Gastrocnemius medialis (tissue), 4 donors: ENCODE measurements at regions not wholly inside any gene's neighbourhood (a gene's known extent, or its start where the extent isn't known, plus 50 kb on each side); places are given as distances from the start of the nearest gene placed in this dataset.

Experiments used
- ATAC-seq, 2 donors: fragments of 150-250 bp; one replicate each; pipeline ENCODE4 v1.9.1; 2016
- DNase-seq, 2 donors: peaks; one replicate each; pipeline ENCODE4 v3.0.0-alpha.2; 2019
- H3K27ac ChIP-seq, 4 donors: fragments of 200-600 bp; sonication (generic); 1 replicate in 1 of 4; 2 replicates in 3 of 4; pipeline ENCODE4 v1.5.1; 2016 to 2018; ENCODE audit warnings: mild to moderate bottlenecking in 2 of 4, moderate library complexity in 1 of 4
- H3K27me3 ChIP-seq, 3 donors: fragments of 200-600 bp; sonication (generic) in 2 of 3; 1 replicate in 1 of 3; 2 replicates in 2 of 3; pipeline versions ENCODE4 v1.5.1 to v1.6.0; 2016 to 2019; ENCODE audit warnings: mild to moderate bottlenecking in 1 of 3, moderate library complexity in 1 of 3
- H3K36me3 ChIP-seq, 2 donors: fragments of 200-600 bp; sonication (generic) in 1 of 2; one replicate each; pipeline ENCODE4 v1.5.1; 2017 to 2018
- H3K4me1 ChIP-seq, 2 donors: fragments of 200-600 bp; sonication (generic) in 1 of 2; one replicate each; pipeline ENCODE4 v1.5.1; 2016 to 2017; ENCODE audit warnings: mild to moderate bottlenecking in 2 of 2
- H3K4me3 ChIP-seq, 4 donors: fragments of 200-600 bp; sonication (generic) in 3 of 4; 1 replicate in 1 of 4; 2 replicates in 3 of 4; pipeline ENCODE4 v1.5.1; 2016 to 2019; ENCODE audit warnings: mild to moderate bottlenecking in 2 of 4
- H3K9me3 ChIP-seq, 3 donors: fragments of 200-600 bp; sonication (generic) in 2 of 3; 1 replicate in 1 of 3; 2 replicates in 2 of 3; pipeline ENCODE4 v1.5.1; 2016 to 2019
- CTCF ChIP-seq, 5 experiments: fragments of 450-650 bp in 3 of 5; fragments of 200-600 bp in 2 of 5; sonication (generic) in 2 of 5; IDR thresholded peaks in 4 of 5; conservative IDR thresholded peaks in 1 of 5; 1 replicate in 4 of 5; 2 replicates in 1 of 5; pipeline ENCODE4 v1.5.1; 2016 to 2019; ENCODE audit warnings: antibody characterized with exemption in 5 of 5, mild to moderate bottlenecking in 3 of 5, moderate library complexity in 3 of 5
- POLR2A ChIP-seq, 2 donors: fragments of 450-650 bp; IDR thresholded peaks; one replicate each; pipeline ENCODE4 v1.6.1; 2017; ENCODE audit warnings: antibody characterized with exemption in 2 of 2, mild to moderate bottlenecking in 2 of 2, moderate library complexity in 2 of 2
- in situ Hi-C, 4 donors: fragments of 200-750 bp; cut with MboI; loops; one replicate each; pipeline versions ENCODE4 v1.15.0 to v1.8.0; 2017; ENCODE audit warnings: low sequenced_read_pairs in 4 of 4
- intact Hi-C: fragments of 100-400 bp; cut with DNase I; formaldehyde crosslinking; loops from one replicate; pipeline ENCODE4 v1.15.1; 2023; ENCODE audit warnings: low total_unique reads

GRCh38 chr12:13851828-13852227, 129.6 kb downstream of the GRIN2B start:
- ATAC-seq (no peak), DNase-seq (no peak)
- intact Hi-C loops: no loop called here
- no peak overlapping the region for H3K27ac ChIP-seq
- no peak for TF ChIP-seq POLR2A (IDR thresholded peaks at IDR 0.05)
- no peak for TF ChIP-seq CTCF (IDR thresholded peaks at IDR 0.05 in 4 of 5, conservative IDR thresholded peaks at IDR 0.05 in 1 of 5)
- H3K4me3 ChIP-seq: no peak overlapping the region
- in situ Hi-C loops: loop anchor here in 2 of 4 donors (25.0 kb wide), 1 partner anchor 310 kb away; no protein-coding TSS in a partner anchor
- no peaks in the 10 kb centered on the region for H3K4me1 ChIP-seq
- no peaks in the 10 kb centered on the region for H3K36me3 ChIP-seq
- H3K27me3 ChIP-seq: no peaks in the 10 kb centered on the region
- no peaks in the 10 kb centered on the region for H3K9me3 ChIP-seq

- ATAC-seq (no peak), DNase-seq (no peak)
- Histone ChIP-seq H3K27ac (no peak overlapping the region), H3K4me1 (no peaks in the 10 kb centered on the region), H3K36me3 (no peaks in the 10 kb centered on the region), H3K4me3 (no peak overlapping the region), H3K27me3 (no peaks in the 10 kb centered on the region), H3K9me3 (no peaks in the 10 kb centered on the region)
- intact Hi-C loops (no loop called here), in situ Hi-C loops (no loop called here)
- no peak for TF ChIP-seq POLR2A (IDR thresholded peaks at IDR 0.05)
Measured at GRCh38 chr12:13849456-13849855, 131.9 kb downstream of the GRIN2B start.

- Histone ChIP-seq H3K4me1 (no peaks in the 10 kb centered on the region), H3K4me3 (no peak overlapping the region), H3K36me3 (no peaks in the 10 kb centered on the region), H3K9me3 (no peaks in the 10 kb centered on the region), H3K27ac (no peak overlapping the region), H3K27me3 (no peaks in the 10 kb centered on the region)
- TF ChIP-seq CTCF (IDR thresholded peaks at IDR 0.05 in 4 of 5, conservative IDR thresholded peaks at IDR 0.05 in 1 of 5) (no peak), POLR2A (IDR thresholded peaks at IDR 0.05) (no peak)
- ATAC-seq (no peak), DNase-seq (no peak)
- intact Hi-C loops (no loop called here), in situ Hi-C loops (no loop called here)
Measured at GRCh38 chr12:13843841-13844240, 137.6 kb downstream of the GRIN2B start.

- Histone ChIP-seq H3K9me3 (no peaks in the 10 kb centered on the region), H3K27me3 (no peaks in the 10 kb centered on the region), H3K4me3 (no peak overlapping the region), H3K36me3 (no peaks in the 10 kb centered on the region), H3K4me1 (no peaks in the 10 kb centered on the region), H3K27ac (no peak overlapping the region)
- in situ Hi-C loops: no loop called here
- no peak for TF ChIP-seq POLR2A (IDR thresholded peaks at IDR 0.05)
- no peak for TF ChIP-seq CTCF (IDR thresholded peaks at IDR 0.05 in 4 of 5, conservative IDR thresholded peaks at IDR 0.05 in 1 of 5)
- intact Hi-C loops: no loop called here
- ATAC-seq (no peak), DNase-seq (no peak)
Measured at GRCh38 chr12:13841358-13841757, 140.0 kb downstream of the GRIN2B start.

- no peaks in the 10 kb centered on the region for H3K27me3 ChIP-seq
- H3K9me3 ChIP-seq: no peaks in the 10 kb centered on the region
- DNase-seq (no peak), ATAC-seq (no peak)
- in situ Hi-C loops: no loop called here
- no peaks in the 10 kb centered on the region for H3K4me1 ChIP-seq
- intact Hi-C loops: no loop called here
- no peaks in the 10 kb centered on the region for H3K36me3 ChIP-seq
- TF ChIP-seq POLR2A (IDR thresholded peaks at IDR 0.05) (no peak), CTCF (IDR thresholded peaks at IDR 0.05 in 4 of 5, conservative IDR thresholded peaks at IDR 0.05 in 1 of 5) (no peak)
- no peak overlapping the region for H3K27ac ChIP-seq
- H3K4me3 ChIP-seq: no peak overlapping the region
Measured at GRCh38 chr12:13839365-13840336, 141.8 kb downstream of the GRIN2B start.
